ENCODE measurements at regions not wholly inside any gene's neighbourhood (a gene's known extent, or its start where the extent isn't known, plus 50 kb on each side); places are given as distances from the start of the nearest gene placed in this dataset.

GRCh38 chr12:46521145-46521544, 148.6 kb upstream of the SLC38A2 start:
- DNase-seq (ENCODE audit: low read depth), result no peak
- TF ChIP-seq CTCF (IDR thresholded peaks at IDR 0.05; ENCODE audit: insufficient read depth, low read length, severe bottlenecking), result no peak
- FAIRE-seq, result no peak

GRCh38 chr12:46519407-46519806, 146.8 kb upstream of the SLC38A2 start:
- DNase-seq (ENCODE audit: low read depth) (no peak), FAIRE-seq (no peak)
- Histone ChIP-seq H3K4me3 (ENCODE audit: low read depth, low read length) (no peak overlapping the region), H3K36me3 (ENCODE audit: control insufficient read depth, insufficient read depth, low read length) (no peaks in the 10 kb centered on the region), H3K27me3 (ENCODE audit: control insufficient read depth, insufficient read depth, low read length) (no peaks in the 10 kb centered on the region)
- TF ChIP-seq CTCF (IDR thresholded peaks at IDR 0.05; ENCODE audit: insufficient read depth, low read length, severe bottlenecking), result no peak

More at GRCh38 chr12:46521145-46521544, 148.6 kb upstream of the SLC38A2 start:
- Histone ChIP-seq H3K4me3 (ENCODE audit: low read depth, low read length) (no peak overlapping the region), H3K36me3 (ENCODE audit: control insufficient read depth, insufficient read depth, low read length) (no peaks in the 10 kb centered on the region), H3K27me3 (ENCODE audit: control insufficient read depth, insufficient read depth, low read length) (no peaks in the 10 kb centered on the region)

- FAIRE-seq, result no peak
- no peak for DNase-seq (ENCODE audit: low read depth)
- TF ChIP-seq CTCF (IDR thresholded peaks at IDR 0.05; ENCODE audit: insufficient read depth, low read length, severe bottlenecking), result no peak
- Histone ChIP-seq H3K27me3 (ENCODE audit: control insufficient read depth, insufficient read depth, low read length) (no peaks in the 10 kb centered on the region), H3K4me3 (ENCODE audit: low read depth, low read length) (no peak overlapping the region), H3K36me3 (ENCODE audit: control insufficient read depth, insufficient read depth, low read length) (no peaks in the 10 kb centered on the region)
Measured at GRCh38 chr12:46518729-46519128, 146.2 kb upstream of the SLC38A2 start.

- TF ChIP-seq CTCF (IDR thresholded peaks at IDR 0.05; ENCODE audit: insufficient read depth, low read length, severe bottlenecking), result no peak
- FAIRE-seq (no peak), DNase-seq (ENCODE audit: low read depth) (no peak)
Measured at GRCh38 chr12:46518169-46518568, 145.6 kb upstream of the SLC38A2 start.

GRCh38 chr12:46517579-46517962, 145.0 kb upstream of the SLC38A2 start:
- no peak for TF ChIP-seq CTCF (IDR thresholded peaks at IDR 0.05; ENCODE audit: insufficient read depth, low read length, severe bottlenecking)
- Histone ChIP-seq H3K36me3 (ENCODE audit: control insufficient read depth, insufficient read depth, low read length) (no peaks in the 10 kb centered on the region), H3K4me3 (ENCODE audit: low read depth, low read length) (no peak overlapping the region), H3K27me3 (ENCODE audit: control insufficient read depth, insufficient read depth, low read length) (no peaks in the 10 kb centered on the region)
- DNase-seq (ENCODE audit: low read depth), result no peak
- no peak for FAIRE-seq

More at GRCh38 chr12:46518169-46518568, 145.6 kb upstream of the SLC38A2 start:
- no peak overlapping the region for H3K4me3 ChIP-seq (ENCODE audit: low read depth, low read length)
- no peaks in the 10 kb centered on the region for H3K36me3 ChIP-seq (ENCODE audit: control insufficient read depth, insufficient read depth, low read length)
- H3K27me3 ChIP-seq (ENCODE audit: control insufficient read depth, insufficient read depth, low read length), result no peaks in the 10 kb centered on the region

- DNase-seq (ENCODE audit: low read depth) (peak; percentile 27), FAIRE-seq (no peak)
- Histone ChIP-seq H3K27me3 (ENCODE audit: control insufficient read depth, insufficient read depth, low read length) (no peaks in the 10 kb centered on the region), H3K36me3 (ENCODE audit: control insufficient read depth, insufficient read depth, low read length) (no peaks in the 10 kb centered on the region), H3K4me3 (ENCODE audit: low read depth, low read length) (no peak overlapping the region)
- no peak for TF ChIP-seq CTCF (IDR thresholded peaks at IDR 0.05; ENCODE audit: insufficient read depth, low read length, severe bottlenecking)
Measured at GRCh38 chr12:46516933-46517578, 144.5 kb upstream of the SLC38A2 start.

Measured in bronchial epithelial cell (primary cell).